H1 (cell line): ENCODE measurements at regions not wholly inside any gene's neighbourhood (a gene's known extent, or its start where the extent isn't known, plus 50 kb on each side); places are given as distances from the start of the nearest gene placed in this dataset.

Source experiments
- CTCF ChIA-PET: fragments of 300-600 bp; sonication (Branson Sonifier 250); formaldehyde crosslinking; loops from one replicate; lab custom pipeline; 2021; ENCODE audit not compliant: partially characterized antibody; lab: Charles Lee
- POLR2A ChIA-PET: fragments of 300-600 bp; sonication (Branson Sonifier 250); formaldehyde crosslinking; loops from one replicate; lab custom pipeline; 2021; ENCODE audit warnings: inconsistent platforms; ENCODE audit not compliant: partially characterized antibody; lab: Charles Lee
- DNase-seq, 2 experiments: peaks; one replicate each; pipeline versions ENCODE4 v3.0.0 to v3.0.0-alpha.2; 2010 to 2022; ENCODE audit warnings: low spot score in 2 of 2, low read depth in 1 of 2, mixed read lengths in 1 of 2
- FAIRE-seq: peaks from 2 replicates; lab custom pipeline; 2011; peaks lifted over from hg19 to GRCh38; lab: Jason Lieb, UNC
- H2AFZ ChIP-seq: 2 replicates; pipeline ENCODE4 v1.8.1; 2012; ENCODE audit warnings: low read length, inconsistent platforms
- H2AK5ac ChIP-seq: 2 replicates; pipeline ENCODE4 v1.6.1; 2013; ENCODE audit warnings: low read depth, low read length
- H2BK120ac ChIP-seq: replicated peaks from 2 replicates; pipeline ENCODE3; 2013; ENCODE audit warnings: low read depth, low read length, inconsistent platforms
- H2BK12ac ChIP-seq: 2 replicates; pipeline ENCODE4 v1.6.1; 2013; ENCODE audit warnings: low read depth, low read length
- H2BK15ac ChIP-seq: 2 replicates; pipeline ENCODE4 v1.6.1; 2013; ENCODE audit warnings: low read length
- H2BK20ac ChIP-seq: 2 replicates; pipeline ENCODE4 v1.6.1; 2013; ENCODE audit warnings: low read length
- H2BK5ac ChIP-seq: 2 replicates; pipeline ENCODE4 v1.6.1; 2013; ENCODE audit warnings: low read depth, low read length
- H3K14ac ChIP-seq: 2 replicates; pipeline ENCODE4 v1.6.1; 2013; ENCODE audit warnings: inconsistent platforms; ENCODE audit not compliant: insufficient read length
- H3K18ac ChIP-seq: 2 replicates; pipeline ENCODE4 v1.6.1; 2013; ENCODE audit warnings: low read length; ENCODE audit errors: extremely low read depth
- H3K23ac ChIP-seq: 2 replicates; pipeline ENCODE4 v1.6.1; 2013; ENCODE audit warnings: inconsistent platforms; ENCODE audit not compliant: insufficient read length
- H3K23me2 ChIP-seq: 2 replicates; pipeline ENCODE4 v1.6.1; 2013; ENCODE audit warnings: low read depth, low read length
- H3K27ac ChIP-seq: 2 replicates; pipeline ENCODE4 v1.6.1; 2011; ENCODE audit warnings: low read depth, low read length, inconsistent platforms
- H3K27me3 ChIP-seq, 4 experiments: replicated peaks in 1 of 4; 1 replicate in 1 of 4; 2 replicates in 3 of 4; pipeline versions ENCODE4 v1.6.1 to v1.8.1; 2011 to 2013; ENCODE audit warnings: low read length in 3 of 4, mild to moderate bottlenecking in 3 of 4, inconsistent platforms in 2 of 4, mixed read lengths in 2 of 4, moderate library complexity in 1 of 4; ENCODE audit not compliant: control insufficient read depth in 3 of 4, insufficient read depth in 3 of 4; ENCODE audit errors: extremely low read depth in 1 of 4
- H3K36me3 ChIP-seq, 4 experiments: 2 replicates each; pipeline versions ENCODE4 v1.6.1 to v1.8.1; 2011 to 2013; ENCODE audit warnings: mild to moderate bottlenecking in 4 of 4, low read length in 3 of 4, moderate library complexity in 2 of 4, control low read depth in 1 of 4, inconsistent platforms in 1 of 4; ENCODE audit not compliant: insufficient read depth in 4 of 4, control insufficient read depth in 2 of 4
- H3K4ac ChIP-seq: replicated peaks from 2 replicates; pipeline ENCODE3; 2013; ENCODE audit warnings: low read length, low read depth, mixed read lengths, inconsistent platforms; ENCODE audit not compliant: insufficient read length
- H3K4me1 ChIP-seq, 4 experiments: replicated peaks in 1 of 4; 1 replicate in 1 of 4; 2 replicates in 3 of 4; pipeline versions ENCODE4 v1.6.1 to v1.8.1; 2011 to 2013; ENCODE audit warnings: low read length in 3 of 4, inconsistent platforms in 2 of 4, mixed read lengths in 1 of 4; ENCODE audit not compliant: insufficient read depth in 4 of 4, control insufficient read depth in 3 of 4
- H3K4me2 ChIP-seq, 2 experiments: 2 replicates each; pipeline versions ENCODE4 v1.6.1 to v1.8.1; 2011 to 2013; ENCODE audit warnings: low read depth in 2 of 2, low read length in 2 of 2, control low read depth in 1 of 2, inconsistent platforms in 1 of 2, mild to moderate bottlenecking in 1 of 2; ENCODE audit not compliant: insufficient read depth in 1 of 2
- H3K4me3 ChIP-seq, 4 experiments: fragments of 200-600, 300-600 bp in 1 of 4; sonication (generic), shearing (Covaris generic), sonication (Bioruptor Twin) in 1 of 4; 2 replicates each; pipeline versions ENCODE4 v1.5.1 to v1.8.1; 2011 to 2016; ENCODE audit warnings: low read length in 4 of 4, low read depth in 3 of 4, control low read depth in 2 of 4, inconsistent platforms in 2 of 4, mild to moderate bottlenecking in 2 of 4, mixed read lengths in 1 of 4, moderate library complexity in 1 of 4; ENCODE audit not compliant: insufficient read depth in 2 of 4; ENCODE audit errors: extremely low read depth in 1 of 4
- H3K56ac ChIP-seq: replicated peaks from 2 replicates; pipeline ENCODE3; 2013; ENCODE audit warnings: low read depth, mild to moderate bottlenecking, mixed read lengths, low read length, inconsistent platforms; ENCODE audit not compliant: insufficient read length
- H3K79me1 ChIP-seq: 2 replicates; pipeline ENCODE4 v1.6.1; 2013; ENCODE audit warnings: low read depth, low read length, control low read depth
- H3K79me2 ChIP-seq, 2 experiments: 2 replicates each; pipeline versions ENCODE4 v1.6.1 to v1.8.1; 2012 to 2013; ENCODE audit warnings: low read length in 2 of 2, mild to moderate bottlenecking in 2 of 2, inconsistent platforms in 1 of 2; ENCODE audit not compliant: insufficient read depth in 2 of 2, control insufficient read depth in 1 of 2
- H3K9ac ChIP-seq, 4 experiments: replicated peaks in 1 of 4; 1 replicate in 1 of 4; 2 replicates in 3 of 4; pipeline versions ENCODE4 v1.6.1 to v1.8.1; 2011 to 2013; ENCODE audit warnings: low read depth in 3 of 4, low read length in 3 of 4, control low read depth in 2 of 4, mild to moderate bottlenecking in 2 of 4, moderate library complexity in 2 of 4, inconsistent platforms in 1 of 4; ENCODE audit errors: extremely low read depth in 1 of 4
- H3K9me3 ChIP-seq, 2 experiments: 2 replicates each; pipeline versions ENCODE4 v1.6.1 to v1.8.1; 2012 to 2013; ENCODE audit warnings: mild to moderate bottlenecking in 2 of 2, moderate library complexity in 2 of 2, control low read depth in 1 of 2, inconsistent platforms in 1 of 2, low read depth in 1 of 2, low read length in 1 of 2, mixed read lengths in 1 of 2; ENCODE audit not compliant: insufficient read depth in 2 of 2
- H4K20me1 ChIP-seq, 2 experiments: replicated peaks in 1 of 2; 2 replicates each; pipeline versions ENCODE3 to v1.8.1; 2011 to 2013; ENCODE audit warnings: inconsistent platforms in 2 of 2, low read length in 2 of 2, mild to moderate bottlenecking in 1 of 2; ENCODE audit not compliant: insufficient read depth in 2 of 2, control insufficient read depth in 1 of 2
- H4K5ac ChIP-seq: 2 replicates; pipeline ENCODE4 v1.6.1; 2013; ENCODE audit warnings: low read length, low read depth, mixed read lengths, inconsistent platforms; ENCODE audit not compliant: insufficient read length
- H4K8ac ChIP-seq: 2 replicates; pipeline ENCODE4 v1.8.0; 2013; ENCODE audit warnings: mild to moderate bottlenecking, moderate library complexity, low read length, inconsistent platforms; ENCODE audit not compliant: insufficient read depth; ENCODE audit errors: extremely low read depth
- H4K91ac ChIP-seq: replicated peaks from 2 replicates; pipeline ENCODE3; 2013; ENCODE audit warnings: low read length, mixed read lengths, inconsistent platforms; ENCODE audit not compliant: insufficient read length
- ATF2 ChIP-seq: IDR thresholded peaks from 2 replicates; pipeline ENCODE4 v1.6.1; 2012; ENCODE audit warnings: low read length, inconsistent platforms
- CBX5 ChIP-seq: fragments of 300-800, 300-1000 bp; sonication (generic); IDR thresholded peaks from 2 replicates; pipeline ENCODE4 v1.7.1; 2016; ENCODE audit warnings: antibody characterized with exemption, low read length, low read depth
- EP300 ChIP-seq, 2 experiments: IDR thresholded peaks; 1 replicate in 1 of 2; 2 replicates in 1 of 2; pipeline ENCODE4 v1.6.1; 2011 to 2012; ENCODE audit warnings: low read depth in 2 of 2, low read length in 2 of 2, mild to moderate bottlenecking in 2 of 2, borderline replicate concordance in 1 of 2, inconsistent platforms in 1 of 2, moderate library complexity in 1 of 2
- NANOG ChIP-seq: IDR thresholded peaks from 2 replicates; pipeline ENCODE4 v1.6.1; 2011; ENCODE audit warnings: low read length, low read depth, mild to moderate bottlenecking, inconsistent platforms; ENCODE audit not compliant: insufficient read depth, poor library complexity, severe bottlenecking
- NRF1 ChIP-seq: IDR thresholded peaks from 2 replicates; pipeline ENCODE4 v1.6.1; 2011; ENCODE audit warnings: mild to moderate bottlenecking, low read depth, low read length, improper control_type of control experiment
- PHF8 ChIP-seq: fragments of 200-600 bp; sonication (generic); conservative IDR thresholded peaks from 2 replicates; pipeline ENCODE4 v1.7.1; 2012; ENCODE audit warnings: low read depth, mild to moderate bottlenecking, inconsistent platforms, low read length, moderate library complexity
- RNF2 ChIP-seq: fragments of 200-900, 300-1000 bp; sonication (generic); IDR thresholded peaks from 2 replicates; pipeline ENCODE4 v1.7.1; 2016; ENCODE audit warnings: borderline replicate concordance, low read depth, mild to moderate bottlenecking, antibody characterized with exemption, low read length; ENCODE audit not compliant: poor library complexity, severe bottlenecking; ENCODE audit errors: missing control alignments
- SIRT6 ChIP-seq: IDR thresholded peaks from one replicate; pipeline ENCODE4 v1.7.1; 2012; ENCODE audit warnings: low read length, inconsistent platforms
- SRF ChIP-seq: IDR thresholded peaks from 2 replicates; pipeline ENCODE4 v1.6.1; 2011; ENCODE audit warnings: mild to moderate bottlenecking, low read depth, low read length, moderate library complexity
- ZNF274 ChIP-seq: IDR thresholded peaks from 2 replicates; pipeline ENCODE4 v1.7.0; 2012; ENCODE audit warnings: low read length, borderline replicate concordance; ENCODE audit errors: extremely low read depth
- WGBS, 2 experiments: shearing (Covaris generic) in 1 of 2; methylation state at CpG; one replicate each; pipeline versions ENCODE4 v1.1.6 to v1.1.7; 2013 to 2015; ENCODE audit warnings: low lambda C conversion rate in 2 of 2, mixed read lengths in 2 of 2, inconsistent platforms in 1 of 2, low coverage in 1 of 2, missing lambda C conversion rate in 1 of 2; ENCODE audit not compliant: insufficient replicate concordance in 2 of 2, insufficient coverage in 1 of 2, insufficient read length in 1 of 2; ENCODE audit errors: extremely low coverage in 1 of 2, missing lambda C conversion rate in 1 of 2; 5-methylcytosine and 5-hydroxymethylcytosine counted together

GRCh38 chr3:61493339-61493738 is 68.0 kb upstream of the PTPRG start:
- no peak overlapping the region for H2BK120ac ChIP-seq
- no peak for DNase-seq
- H3K9ac ChIP-seq = no peak overlapping the region
- ChIA-PET POLR2A (no interaction called here), CTCF (no interaction called here)
- H3K4ac ChIP-seq = no peak overlapping the region
- no peak overlapping the region for H3K56ac ChIP-seq
- no peak overlapping the region for H3K4me3 ChIP-seq
- no peak overlapping the region for H3K4me2 ChIP-seq
- H4K20me1 ChIP-seq = no peaks in the 10 kb centered on the region
- H4K5ac ChIP-seq = no peak overlapping the region
- H3K36me3 ChIP-seq = no peaks in the 10 kb centered on the region
- FAIRE-seq = no peak
- no peak overlapping the region for H2BK20ac ChIP-seq
- no peaks in the 10 kb centered on the region for H3K79me1 ChIP-seq
- no peak overlapping the region for H2AFZ ChIP-seq
- H3K27ac ChIP-seq = no peak overlapping the region
- H3K4me1 ChIP-seq = no peaks in the 10 kb centered on the region
- H4K8ac ChIP-seq = no peak overlapping the region
- H3K14ac ChIP-seq = no peak overlapping the region
- no peak overlapping the region for H3K18ac ChIP-seq
- no peaks in the 10 kb centered on the region for H3K23me2 ChIP-seq
- H3K79me2 ChIP-seq = no peaks in the 10 kb centered on the region
- no peak overlapping the region for H2BK5ac ChIP-seq
- WGBS, 2 experiments = 92% methylated on average over 3 of the region's 3 CpGs; no CpG with 5 or more reads in 1 of the 2 experiments
- H3K23ac ChIP-seq = no peak overlapping the region
- TF ChIP-seq NANOG = no peak
- TF ChIP-seq EP300 (IDR thresholded peaks at IDR 0.05; ENCODE audit: borderline replicate concordance in 1 of 2, low read depth in 2 of 2, low read length in 2 of 2) = no peak
- TF ChIP-seq PHF8 = no peak
- no peak for TF ChIP-seq RNF2
- TF ChIP-seq SIRT6 = no peak
- no peak for TF ChIP-seq ATF2
- TF ChIP-seq SRF = no peak
- no peak for TF ChIP-seq NRF1
- TF ChIP-seq ZNF274 = no peak
- TF ChIP-seq CBX5 = no peak
- no peaks in the 10 kb centered on the region for H3K27me3 ChIP-seq
- no peak overlapping the region for H2BK12ac ChIP-seq
- no peaks in the 10 kb centered on the region for H3K9me3 ChIP-seq
- no peak overlapping the region for H2AK5ac ChIP-seq
- no peak overlapping the region for H4K91ac ChIP-seq
- no peak overlapping the region for H2BK15ac ChIP-seq
